T-helper 2 cell treated with Interferon-gamma antibody and Interleukin-4, amounts not matched to agents 100 ng/mL and 5 ng/mL, for 36 hours (primary cell): ENCODE measurements at regions not wholly inside any gene's neighbourhood (a gene's known extent, or its start where the extent isn't known, plus 50 kb on each side); places are given as distances from the start of the nearest gene placed in this dataset.
"Not testable (repeated sequence)": the region's sequence is repeated elsewhere in the genome, so short reads cannot be mapped to it uniquely, and the experiment has no call there.

ENCODE experiments used
- intact Hi-C: fragments of 100-400 bp; cut with micrococcal nuclease; formaldehyde crosslinking; loops from one replicate; pipeline ENCODE4 v1.15.1; 2023

DNA sequence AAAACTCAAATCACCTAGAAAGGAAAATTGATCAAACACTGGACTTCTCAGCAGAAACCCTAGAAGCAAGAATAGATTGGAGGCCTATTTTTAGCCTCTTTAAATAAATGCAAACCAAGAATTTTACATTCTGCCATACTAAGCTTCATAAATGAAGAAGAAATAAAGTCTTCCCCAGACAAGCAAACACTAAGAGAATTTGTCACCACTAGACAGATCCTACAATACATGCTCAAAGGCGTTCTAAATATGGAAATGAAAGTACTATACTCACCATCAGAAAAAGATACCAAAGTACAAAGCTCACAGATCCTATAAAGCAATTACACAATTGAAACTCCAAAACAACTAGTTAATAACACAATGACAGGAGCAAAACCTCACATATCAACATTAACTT is 578.1 kb downstream of the UQCRFS1 start:
- intact Hi-C loops, result no loop called here

GRCh38 chr19:28634019-28634328 is 579.0 kb downstream of the UQCRFS1 start:
- intact Hi-C loops, result no loop called here

- intact Hi-C loops, result loop anchor here (1.0 kb wide), 1 partner anchor 167 kb away; no protein-coding TSS in a partner anchor
Observed at GRCh38 chr19:28633319-28634018, 579.5 kb downstream of the UQCRFS1 start.

DNA sequence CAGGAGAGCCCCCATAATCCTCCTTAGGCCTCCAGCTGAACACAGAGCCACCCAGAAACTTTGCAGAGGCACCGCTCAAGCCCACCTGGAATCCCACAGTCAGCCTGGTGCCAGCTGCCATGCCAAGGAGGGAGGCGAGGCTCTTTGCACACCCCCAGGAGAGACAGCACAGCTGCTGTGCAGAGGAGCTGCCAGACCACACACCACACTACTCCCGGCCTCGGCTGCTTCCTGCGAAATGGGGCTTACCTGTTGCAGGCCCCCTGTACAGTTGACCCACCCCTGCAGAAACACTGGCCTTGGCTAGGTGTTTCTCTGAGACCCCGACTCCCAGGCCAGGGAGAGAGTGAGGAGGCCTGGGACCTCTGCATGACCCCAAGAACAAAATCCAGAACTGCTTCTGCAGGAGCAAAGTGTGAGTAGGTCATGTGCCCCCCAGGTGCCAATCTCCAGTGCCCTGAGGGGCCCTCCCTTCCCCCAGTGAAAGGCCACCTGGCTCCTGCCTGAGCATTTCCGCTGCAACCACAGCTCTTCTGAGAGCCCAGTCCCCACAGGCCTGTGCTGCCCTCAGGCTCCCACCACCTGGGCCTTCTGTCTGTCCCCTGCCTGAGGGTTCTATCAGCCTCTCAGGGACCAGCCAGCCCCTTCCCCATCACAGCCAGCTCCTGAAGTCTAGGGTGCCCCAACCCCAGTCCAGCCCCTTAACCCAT is 580.4 kb downstream of the UQCRFS1 start:
- intact Hi-C loops, result loop anchor here (1.0 kb wide), 1 partner anchor 166 kb away; no protein-coding TSS in a partner anchor

DNA sequence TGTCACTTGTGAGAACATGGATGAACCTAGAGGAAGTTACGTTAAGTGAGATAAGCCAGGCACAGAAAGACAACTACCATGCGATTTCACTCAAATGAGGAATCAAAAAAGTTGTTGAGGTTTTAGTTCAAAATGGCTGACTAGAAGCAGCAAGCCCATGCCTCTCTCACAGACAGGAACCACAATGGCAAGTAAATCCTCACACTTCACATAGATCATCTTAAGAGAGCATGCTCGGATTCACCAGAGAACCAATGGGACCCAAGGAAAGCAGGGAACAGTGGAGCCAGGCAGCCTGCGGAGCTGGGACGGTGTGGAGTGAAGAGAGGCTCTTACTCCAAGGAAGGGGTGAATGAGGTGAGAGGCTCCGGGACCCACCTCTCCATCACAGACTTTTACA is 581.0 kb downstream of the UQCRFS1 start:
- intact Hi-C loops, result no loop called here

DNA sequence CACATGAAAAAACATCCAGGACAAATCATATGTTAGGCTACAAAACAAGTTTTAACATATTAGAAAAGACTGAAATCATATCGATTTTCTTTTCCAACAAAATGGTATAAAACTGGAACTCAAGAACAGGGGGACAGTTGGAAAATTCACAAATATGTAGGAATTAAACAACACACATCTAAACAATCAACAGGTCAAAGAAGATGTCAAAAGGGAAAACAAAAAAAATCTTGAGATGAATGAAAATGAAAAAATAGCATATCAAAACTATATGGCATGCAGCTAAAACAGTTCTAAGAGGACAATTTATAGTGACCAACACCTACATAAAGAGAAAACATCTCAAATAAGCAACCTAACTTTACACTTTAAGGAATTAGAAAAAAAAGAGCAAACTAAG is 585.3 kb downstream of the UQCRFS1 start:
- intact Hi-C loops, result no loop called here

DNA sequence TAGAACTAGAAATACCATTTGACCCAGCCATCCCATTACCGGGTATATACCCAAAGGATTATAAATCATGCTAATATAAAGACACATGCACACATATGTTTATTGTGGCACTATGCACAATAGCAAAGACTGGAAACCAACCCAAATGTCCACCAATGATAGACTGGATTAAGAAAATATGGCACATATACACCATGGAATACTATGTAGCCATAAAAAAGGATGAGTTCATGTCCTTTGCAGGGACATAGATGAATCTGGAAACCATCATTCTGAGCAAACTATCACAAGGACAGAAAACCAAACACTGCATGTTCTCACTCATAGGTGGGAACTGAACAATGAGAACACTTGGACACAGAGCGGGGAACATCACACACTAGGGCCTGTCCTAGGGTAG is 586.5 kb downstream of the UQCRFS1 start:
- intact Hi-C loops, result not testable (repeated sequence)

DNA sequence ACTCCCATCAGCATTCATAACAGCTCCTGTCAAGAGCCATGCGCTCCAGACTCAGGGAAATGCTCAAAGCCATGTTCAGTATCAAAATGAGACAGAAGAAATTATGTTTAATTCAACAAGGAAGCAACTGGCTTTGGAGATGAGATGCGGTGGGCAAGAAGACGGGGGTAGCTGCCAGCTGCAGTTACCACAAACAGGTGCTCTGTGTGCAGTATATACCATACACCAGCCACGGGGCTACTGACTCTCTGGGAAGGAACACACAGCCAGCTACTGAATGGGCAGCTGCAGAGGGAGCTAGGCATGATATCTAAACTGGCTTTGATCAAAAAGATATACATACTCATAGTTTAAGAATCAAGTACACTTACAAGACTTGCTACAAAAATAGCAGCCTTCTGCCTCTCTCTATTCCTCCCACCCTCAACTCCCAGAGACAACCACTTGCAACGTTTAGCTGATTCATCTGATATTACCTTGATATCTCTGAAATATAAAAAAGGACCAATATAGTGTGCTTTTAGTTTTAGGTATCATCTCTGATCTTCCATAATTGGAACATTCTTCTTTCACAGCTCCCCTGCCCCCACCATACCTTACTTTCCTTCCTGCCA is 593.0 kb downstream of the UQCRFS1 start:
- intact Hi-C loops, result no loop called here

GRCh38 chr19:28618504-28618903 is 594.4 kb downstream of the UQCRFS1 start:
- intact Hi-C loops, result no loop called here

DNA sequence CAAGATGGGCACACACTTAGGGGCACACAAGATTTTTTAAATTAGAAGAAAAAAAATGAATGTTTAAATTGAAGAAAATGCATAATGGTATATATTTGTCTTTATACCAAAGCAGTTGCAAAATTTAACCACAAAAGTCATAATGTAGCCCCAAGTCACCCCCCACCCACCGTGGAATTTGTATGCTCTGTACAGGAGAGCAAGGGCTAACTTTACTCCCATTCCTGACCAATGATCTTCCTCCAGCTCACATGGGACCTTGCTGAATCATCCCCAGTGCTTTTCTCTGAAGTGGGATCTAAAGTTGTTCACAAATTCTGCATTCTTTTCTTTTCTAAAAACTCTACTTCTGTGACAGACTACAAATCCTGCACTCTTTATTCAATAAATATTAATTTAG is 597.0 kb downstream of the UQCRFS1 start:
- intact Hi-C loops, result no loop called here

DNA sequence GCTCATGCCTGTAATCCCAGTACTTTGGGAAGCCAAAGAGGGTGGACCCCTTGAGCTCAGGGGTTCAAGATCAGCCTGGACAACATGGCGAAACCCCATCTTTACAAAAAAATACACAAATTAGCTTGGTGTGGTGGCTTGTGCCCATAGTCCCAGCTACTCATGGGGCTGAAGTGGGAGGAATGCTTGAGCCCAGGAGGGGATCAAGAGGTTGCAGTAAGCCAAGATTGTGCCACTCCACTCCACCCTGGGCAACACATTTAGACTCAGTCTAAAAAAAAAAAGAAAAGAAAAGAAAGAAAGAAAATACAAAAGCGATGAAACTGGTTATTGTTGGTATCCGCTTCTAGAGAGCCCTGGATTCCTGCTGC is 597.4 kb downstream of the UQCRFS1 start:
- intact Hi-C loops, result no loop called here

DNA sequence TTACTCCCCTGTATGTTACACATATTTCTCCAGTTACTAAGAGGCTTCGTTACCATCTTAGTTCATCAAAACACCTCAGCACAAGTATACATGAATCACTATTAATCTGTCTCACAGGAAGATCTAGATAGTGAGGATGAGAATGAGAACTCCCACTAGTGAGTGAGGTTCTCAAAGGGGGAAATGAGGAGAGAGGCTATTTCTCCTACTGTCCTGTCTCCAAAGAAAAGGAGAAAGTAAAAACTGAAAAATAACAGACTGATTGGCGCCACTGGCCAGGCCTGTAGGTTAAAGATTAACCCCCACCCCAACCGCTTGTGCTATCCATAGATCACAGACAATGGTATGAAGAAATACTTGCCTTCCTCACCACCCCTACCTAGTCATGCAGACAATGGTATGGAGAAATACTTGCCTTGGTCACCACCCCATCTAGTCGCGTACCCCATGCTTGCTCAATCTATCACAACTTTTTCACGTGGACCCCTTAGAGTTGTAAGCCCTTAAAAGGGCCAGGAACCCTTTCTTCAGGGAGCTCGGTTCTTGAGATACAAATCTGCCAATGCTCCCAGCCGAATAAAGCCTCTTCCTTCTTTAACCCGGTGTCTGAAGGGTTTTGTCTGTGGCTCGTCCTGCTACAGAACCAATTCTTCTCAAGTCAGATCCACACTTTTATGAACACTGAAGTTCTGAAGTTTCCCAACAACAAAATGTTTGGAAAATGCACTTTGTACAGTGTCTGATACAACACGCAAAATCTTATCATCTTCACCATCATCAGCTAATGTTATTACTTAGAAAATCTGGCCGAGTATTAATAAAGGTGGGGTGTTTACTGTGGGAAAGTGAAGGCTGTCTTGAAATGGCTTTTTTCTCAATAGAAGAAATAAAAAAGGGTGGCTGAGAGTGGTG is 598.1 kb downstream of the UQCRFS1 start:
- intact Hi-C loops, result no loop called here

- intact Hi-C loops, result no loop called here
Observed at GRCh38 chr19:28612275-28612769, 600.6 kb downstream of the UQCRFS1 start.

GRCh38 chr19:28611227-28611914 is 601.6 kb downstream of the UQCRFS1 start:
- intact Hi-C loops, result not testable (repeated sequence)

DNA sequence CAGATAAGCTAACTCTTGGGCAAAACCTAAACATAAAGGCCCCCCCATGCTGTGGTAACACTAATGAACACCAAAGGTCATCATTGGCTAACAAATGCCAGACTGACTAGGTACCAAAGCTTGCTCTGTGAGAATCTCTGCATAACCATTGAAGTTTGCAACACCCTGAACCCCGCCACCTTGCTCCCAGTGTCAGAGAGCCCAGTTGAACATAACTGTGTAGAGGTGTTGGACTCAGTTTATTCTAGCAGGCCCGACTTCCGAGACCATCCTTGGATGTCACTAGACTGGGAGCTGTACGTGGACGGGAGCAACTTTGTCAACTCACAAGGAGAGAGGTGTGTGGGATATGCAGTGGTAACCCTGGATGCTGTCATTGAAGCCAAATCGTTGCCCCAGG is 602.2 kb downstream of the UQCRFS1 start:
- intact Hi-C loops, result no loop called here

- intact Hi-C loops, result no loop called here
Observed at GRCh38 chr19:28609944-28610343, 603.0 kb downstream of the UQCRFS1 start.

DNA sequence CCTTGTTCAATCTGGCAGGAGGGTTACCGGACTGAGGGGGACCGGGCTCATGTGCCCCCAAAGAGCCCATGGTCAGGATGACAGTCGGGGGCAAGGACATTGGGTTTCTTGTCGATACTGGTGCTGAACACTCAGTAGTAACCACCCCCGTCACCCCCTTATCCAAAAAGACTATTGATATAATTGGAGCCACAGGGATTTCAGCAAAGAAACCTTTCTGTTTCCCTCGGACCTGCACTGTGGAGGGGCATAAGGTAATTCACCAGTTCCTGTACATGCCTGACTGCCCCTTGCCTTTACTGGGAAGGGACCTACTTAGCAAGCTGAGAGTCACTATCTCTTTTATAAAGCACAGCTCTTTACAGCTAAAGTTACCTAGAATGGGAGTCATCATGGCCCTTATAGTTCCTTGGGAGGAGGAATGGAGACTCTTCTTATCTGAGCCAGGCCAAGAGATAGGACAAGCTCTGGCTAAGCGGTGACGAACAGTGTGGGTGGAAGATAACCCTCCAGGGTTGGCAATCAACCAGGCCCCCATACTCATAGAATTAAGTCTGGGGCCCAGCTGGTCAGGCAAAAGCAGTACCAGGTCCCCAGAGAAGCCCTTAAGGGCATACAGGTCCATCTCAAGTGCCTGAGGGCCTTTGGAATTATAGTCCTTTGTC is 603.7 kb downstream of the UQCRFS1 start:
- intact Hi-C loops, result no loop called here

DNA sequence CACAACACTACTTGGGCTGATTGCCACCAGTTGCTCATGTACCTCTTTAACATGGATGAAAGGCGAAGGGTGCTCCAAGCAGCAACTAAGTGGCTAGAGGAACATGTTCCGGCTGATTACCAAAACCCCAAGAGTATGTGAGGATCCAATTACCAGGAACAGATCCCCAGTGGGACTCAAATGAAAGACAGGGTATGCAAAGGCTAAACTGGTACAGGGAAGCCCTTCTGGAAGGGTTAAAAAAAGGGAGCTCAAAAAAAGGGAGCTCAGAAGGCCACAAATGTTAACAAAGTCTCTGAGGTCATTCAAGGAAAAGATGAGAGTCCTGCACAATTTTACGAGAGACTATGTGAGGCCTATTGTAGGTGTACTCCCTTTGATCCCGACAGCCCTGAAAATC is 604.7 kb downstream of the UQCRFS1 start:
- intact Hi-C loops, result no loop called here

DNA sequence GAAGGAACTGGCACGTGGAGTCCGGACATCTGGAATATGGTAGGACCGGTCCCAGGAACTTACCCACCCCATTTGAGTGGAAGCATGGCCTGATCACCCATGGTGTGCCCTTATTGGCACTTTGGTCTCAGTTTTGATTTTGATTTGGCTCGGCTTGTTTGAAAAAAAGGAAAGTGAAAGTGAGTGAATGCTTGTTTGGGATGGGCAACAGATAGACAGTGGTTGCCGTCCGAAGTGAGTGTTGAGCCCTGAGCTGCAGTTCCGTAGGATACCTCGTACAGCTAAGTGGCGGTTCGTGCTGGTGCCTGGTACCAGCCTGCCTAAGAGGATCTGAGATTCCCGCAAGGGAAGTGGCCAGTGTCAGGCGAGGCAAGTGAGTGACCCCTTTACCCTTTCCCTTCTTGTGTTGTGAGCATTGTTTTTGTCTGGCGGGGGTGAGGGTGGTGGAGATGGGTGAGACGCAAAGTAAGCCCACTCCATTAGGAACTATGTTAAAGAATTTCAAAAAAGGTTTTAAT is 605.8 kb downstream of the UQCRFS1 start:
- intact Hi-C loops, result no loop called here
